Right atrium auricular region (tissue), 2 donors: ENCODE measurements at regions not wholly inside any gene's neighbourhood (a gene's known extent, or its start where the extent isn't known, plus 50 kb on each side); places are given as distances from the start of the nearest gene placed in this dataset.

Experiments used
- DNase-seq: peaks from one replicate; pipeline ENCODE4 v3.0.0-alpha.2; 2019; ENCODE audit warnings: low spot score
- H3K27ac ChIP-seq, 2 donors: fragments of 200-600 bp; sonication (generic); 1 replicate in 1 of 2; 2 replicates in 1 of 2; pipeline ENCODE4 v1.5.1; 2016 to 2019
- H3K27me3 ChIP-seq, 2 donors: fragments of 200-600 bp; sonication (generic); one replicate each; pipeline versions ENCODE4 v1.5.1 to v1.6.0; 2017 to 2019
- H3K36me3 ChIP-seq: fragments of 200-600 bp; sonication (generic); one replicate; pipeline ENCODE4 v1.5.1; 2016
- H3K4me1 ChIP-seq, 2 donors: fragments of 200-600 bp; sonication (generic); one replicate each; pipeline versions ENCODE4 v1.5.1 to v1.6.0; 2017 to 2019
- H3K4me3 ChIP-seq, 2 donors: fragments of 200-600 bp; sonication (generic); 1 replicate in 1 of 2; 2 replicates in 1 of 2; pipeline ENCODE4 v1.5.1; 2017 to 2019; ENCODE audit warnings: mild to moderate bottlenecking in 1 of 2, moderate library complexity in 1 of 2
- H3K9me3 ChIP-seq, 2 donors: fragments of 200-600 bp; sonication (generic); one replicate each; pipeline ENCODE4 v1.5.1; 2019
- CTCF ChIP-seq, 2 donors: fragments of 200-600 bp; sonication (generic); IDR thresholded peaks; one replicate each; pipeline ENCODE4 v1.5.1; 2019; ENCODE audit warnings: antibody characterized with exemption in 2 of 2

GRCh38 chr5:103408408-103408807, 149.8 kb downstream of the MACIR start:
- no peaks in the 10 kb centered on the region for H3K36me3 ChIP-seq
- no peaks in the 10 kb centered on the region for H3K4me1 ChIP-seq
- H3K27ac ChIP-seq, result no peak overlapping the region
- no peaks in the 10 kb centered on the region for H3K9me3 ChIP-seq
- H3K4me3 ChIP-seq, result no peak overlapping the region
- no peaks in the 10 kb centered on the region for H3K27me3 ChIP-seq
- DNase-seq, result no peak
- TF ChIP-seq CTCF (IDR thresholded peaks at IDR 0.05), result no peak

- no peak for TF ChIP-seq CTCF (IDR thresholded peaks at IDR 0.05)
- H3K4me1 ChIP-seq, result no peaks in the 10 kb centered on the region
- DNase-seq, result no peak
- no peak overlapping the region for H3K4me3 ChIP-seq
- H3K36me3 ChIP-seq, result no peaks in the 10 kb centered on the region
- H3K27ac ChIP-seq, result no peak overlapping the region
- H3K9me3 ChIP-seq, result no peaks in the 10 kb centered on the region
- no peaks in the 10 kb centered on the region for H3K27me3 ChIP-seq
Measured at GRCh38 chr5:103407402-103407801, 148.8 kb downstream of the MACIR start.

- H3K36me3 ChIP-seq, result no peaks in the 10 kb centered on the region
- no peak for TF ChIP-seq CTCF (IDR thresholded peaks at IDR 0.05)
- H3K9me3 ChIP-seq, result no peaks in the 10 kb centered on the region
- H3K4me1 ChIP-seq, result no peaks in the 10 kb centered on the region
- no peak overlapping the region for H3K4me3 ChIP-seq
- no peaks in the 10 kb centered on the region for H3K27me3 ChIP-seq
- no peak overlapping the region for H3K27ac ChIP-seq
- DNase-seq, result no peak
Measured at GRCh38 chr5:103404483-103404882, 145.9 kb downstream of the MACIR start.

- no peak for TF ChIP-seq CTCF (IDR thresholded peaks at IDR 0.05)
- Histone ChIP-seq H3K36me3 (no peaks in the 10 kb centered on the region), H3K4me1 (no peaks in the 10 kb centered on the region), H3K4me3 (no peak overlapping the region), H3K27me3 (no peaks in the 10 kb centered on the region), H3K27ac (no peak overlapping the region), H3K9me3 (no peaks in the 10 kb centered on the region)
- no peak for DNase-seq
Measured at GRCh38 chr5:103402851-103403250, 144.3 kb downstream of the MACIR start.

GRCh38 chr5:103397739-103398581, 139.4 kb downstream of the MACIR start:
- Histone ChIP-seq H3K27me3 (no peaks in the 10 kb centered on the region), H3K4me3 (no peak overlapping the region), H3K36me3 (no peaks in the 10 kb centered on the region), H3K27ac (no peak overlapping the region), H3K9me3 (no peaks in the 10 kb centered on the region), H3K4me1 (peaks cover 0 to 13% of the 10 kb centered on the region in 2 donors)
- DNase-seq, result no peak
- no peak for TF ChIP-seq CTCF (IDR thresholded peaks at IDR 0.05)

GRCh38 chr5:103394676-103395075, 136.1 kb downstream of the MACIR start:
- no peaks in the 10 kb centered on the region for H3K27me3 ChIP-seq
- DNase-seq, result no peak
- TF ChIP-seq CTCF (IDR thresholded peaks at IDR 0.05), result no peak
- H3K4me3 ChIP-seq, result no peak overlapping the region
- no peak overlapping the region for H3K27ac ChIP-seq
- H3K36me3 ChIP-seq, result no peaks in the 10 kb centered on the region
- H3K4me1 ChIP-seq, result peaks cover 0 to 13% of the 10 kb centered on the region in 2 donors
- H3K9me3 ChIP-seq, result no peaks in the 10 kb centered on the region
